Bronchial epithelial cell (primary cell): ENCODE measurements at regions not wholly inside any gene's neighbourhood (a gene's known extent, or its start where the extent isn't known, plus 50 kb on each side); places are given as distances from the start of the nearest gene placed in this dataset.
A peak's percentile ranks its signal among the peaks of the same experiment; 100 is the strongest.

ENCODE experiments used
- DNase-seq: peaks from one replicate; pipeline ENCODE4 v3.0.0-alpha.2; 2010; ENCODE audit warnings: low read depth
- FAIRE-seq: peaks from 2 replicates; lab custom pipeline; 2011; peaks lifted over from hg19 to GRCh38; lab: Jason Lieb, UNC
- H3K27me3 ChIP-seq: 2 replicates; pipeline ENCODE4 v1.5.1; 2011; ENCODE audit warnings: low read length; ENCODE audit not compliant: control insufficient read depth, insufficient read depth
- H3K36me3 ChIP-seq: 2 replicates; pipeline ENCODE4 v1.5.1; 2011; ENCODE audit warnings: low read length; ENCODE audit not compliant: control insufficient read depth, insufficient read depth
- H3K4me3 ChIP-seq: 2 replicates; pipeline ENCODE4 v1.5.1; 2011; ENCODE audit warnings: mild to moderate bottlenecking, low read depth, low read length, control low read depth
- TF ChIP-seq, protein P1 (sequence below): IDR thresholded peaks from 2 replicates; pipeline ENCODE4 v1.5.1; 2011; ENCODE audit warnings: mild to moderate bottlenecking, moderate library complexity, low read length, control low read depth, inconsistent platforms; ENCODE audit not compliant: insufficient read depth, severe bottlenecking

DNA sequence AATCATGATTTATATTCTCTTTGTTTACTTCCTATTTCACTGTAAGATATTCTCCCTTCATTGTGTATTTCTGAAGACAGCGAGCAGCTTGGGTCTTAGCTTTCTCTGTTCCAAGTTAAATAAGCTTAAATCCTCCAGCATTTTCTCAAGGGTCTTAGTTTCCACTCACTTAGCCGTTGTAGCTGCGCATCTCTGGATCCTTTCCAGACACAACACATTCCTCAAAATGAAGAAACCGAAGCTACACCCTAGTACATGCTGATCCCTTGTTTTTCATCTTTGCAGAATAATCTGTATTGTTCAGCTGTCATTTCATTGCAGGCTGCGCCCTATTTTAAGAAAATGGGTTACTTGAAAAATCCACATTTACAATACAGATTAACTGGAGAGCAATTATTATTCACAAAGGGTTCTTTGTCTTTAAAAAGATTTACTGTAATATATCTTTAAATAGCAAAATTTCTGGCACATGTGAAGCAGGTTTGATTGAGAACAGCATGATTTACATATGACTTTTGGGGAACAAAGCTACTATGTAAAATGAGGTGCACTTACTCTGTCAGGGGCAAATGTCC lies 375.8 kb downstream of the QKI start:
- H3K4me3 ChIP-seq = no peak overlapping the region
- TF ChIP-seq, protein P1, sequence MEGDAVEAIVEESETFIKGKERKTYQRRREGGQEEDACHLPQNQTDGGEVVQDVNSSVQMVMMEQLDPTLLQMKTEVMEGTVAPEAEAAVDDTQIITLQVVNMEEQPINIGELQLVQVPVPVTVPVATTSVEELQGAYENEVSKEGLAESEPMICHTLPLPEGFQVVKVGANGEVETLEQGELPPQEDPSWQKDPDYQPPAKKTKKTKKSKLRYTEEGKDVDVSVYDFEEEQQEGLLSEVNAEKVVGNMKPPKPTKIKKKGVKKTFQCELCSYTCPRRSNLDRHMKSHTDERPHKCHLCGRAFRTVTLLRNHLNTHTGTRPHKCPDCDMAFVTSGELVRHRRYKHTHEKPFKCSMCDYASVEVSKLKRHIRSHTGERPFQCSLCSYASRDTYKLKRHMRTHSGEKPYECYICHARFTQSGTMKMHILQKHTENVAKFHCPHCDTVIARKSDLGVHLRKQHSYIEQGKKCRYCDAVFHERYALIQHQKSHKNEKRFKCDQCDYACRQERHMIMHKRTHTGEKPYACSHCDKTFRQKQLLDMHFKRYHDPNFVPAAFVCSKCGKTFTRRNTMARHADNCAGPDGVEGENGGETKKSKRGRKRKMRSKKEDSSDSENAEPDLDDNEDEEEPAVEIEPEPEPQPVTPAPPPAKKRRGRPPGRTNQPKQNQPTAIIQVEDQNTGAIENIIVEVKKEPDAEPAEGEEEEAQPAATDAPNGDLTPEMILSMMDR = no peak
- H3K36me3 ChIP-seq = no peaks in the 10 kb centered on the region
- FAIRE-seq = no peak
- no peaks in the 10 kb centered on the region for H3K27me3 ChIP-seq
- DNase-seq = no peak

DNA sequence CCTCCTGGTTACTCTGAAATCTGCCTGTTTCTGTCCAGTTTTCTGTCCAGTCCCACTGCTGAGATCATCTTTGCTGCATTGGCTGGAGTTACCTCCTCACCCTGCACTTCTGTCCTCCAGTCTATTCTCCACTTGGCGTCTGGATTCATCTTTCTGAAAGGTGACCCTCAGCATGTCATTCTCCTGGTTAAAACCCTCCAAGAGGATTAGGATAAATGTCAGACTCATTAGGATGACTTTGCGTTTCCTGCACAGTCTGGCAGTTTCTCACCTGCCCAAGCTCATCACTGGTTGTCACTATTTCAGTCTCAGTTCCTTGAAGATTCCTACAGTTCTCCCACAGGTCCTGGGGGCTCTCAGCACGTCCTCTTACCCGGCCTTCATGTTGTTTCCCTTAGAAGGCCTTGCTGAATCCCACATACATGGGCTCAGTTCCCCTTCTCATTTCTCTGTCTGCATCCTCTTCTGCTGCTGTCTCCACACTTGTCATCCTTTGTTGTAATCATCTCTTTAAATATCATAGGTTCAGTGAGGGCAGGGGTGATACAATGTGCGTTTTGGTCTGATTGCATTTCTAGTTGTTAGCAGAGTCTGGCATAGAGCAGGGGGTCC lies 374.8 kb downstream of the QKI start:
- Histone ChIP-seq H3K4me3 (no peak overlapping the region), H3K27me3 (no peaks in the 10 kb centered on the region), H3K36me3 (no peaks in the 10 kb centered on the region)
- no peak for FAIRE-seq
- TF ChIP-seq, protein P1 = no peak
- no peak for DNase-seq

DNA sequence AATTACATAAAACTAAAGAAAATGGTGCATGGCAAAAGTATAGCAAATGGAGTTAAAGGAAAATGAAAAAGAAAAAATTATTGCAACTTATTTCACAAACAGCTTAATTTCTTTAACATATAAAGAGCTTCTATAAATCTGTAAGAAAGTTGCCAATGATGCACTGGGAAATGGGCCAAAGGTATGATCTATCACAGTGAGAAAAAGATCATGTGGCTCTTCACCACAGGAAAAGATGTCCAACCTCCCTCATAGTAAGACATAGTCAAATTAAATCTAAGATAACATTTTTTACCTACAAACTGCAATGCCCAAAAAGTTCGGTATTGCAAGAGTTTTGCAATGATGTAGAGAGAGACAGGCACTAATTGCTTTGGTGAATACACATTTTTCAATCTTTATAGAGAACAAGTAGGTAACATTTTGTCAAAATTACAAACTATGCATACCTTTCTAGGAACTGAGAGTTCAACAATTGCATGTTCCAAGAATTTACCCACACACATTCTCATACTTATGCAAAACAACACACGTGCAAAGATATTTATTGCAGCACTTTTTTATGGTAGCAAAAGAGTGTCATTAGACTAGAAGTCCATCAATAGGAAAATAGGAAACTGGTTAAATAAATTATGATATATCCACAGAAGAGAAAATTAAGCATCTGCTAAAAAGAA lies 372.6 kb downstream of the QKI start:
- H3K36me3 ChIP-seq = no peaks in the 10 kb centered on the region
- TF ChIP-seq, protein P1 = no peak
- FAIRE-seq (no peak), DNase-seq (no peak)
- H3K4me3 ChIP-seq = no peak overlapping the region
- H3K27me3 ChIP-seq = no peaks in the 10 kb centered on the region

- Histone ChIP-seq H3K27me3 (no peaks in the 10 kb centered on the region), H3K36me3 (no peaks in the 10 kb centered on the region), H3K4me3 (no peak overlapping the region)
- FAIRE-seq (no peak), DNase-seq (no peak)
- TF ChIP-seq, protein P1 = no peak
Measured at GRCh38 chr6:163782436-163783003, 368.0 kb downstream of the QKI start.

- Histone ChIP-seq H3K4me3 (no peak overlapping the region), H3K27me3 (no peaks in the 10 kb centered on the region), H3K36me3 (no peaks in the 10 kb centered on the region)
- FAIRE-seq (peak; percentile 7), DNase-seq (no peak)
- TF ChIP-seq, protein P1 = no peak
Measured at GRCh38 chr6:163780994-163781393, 366.5 kb downstream of the QKI start.
